ENCODE measurements at regions not wholly inside any gene's neighbourhood (a gene's known extent, or its start where the extent isn't known, plus 50 kb on each side); places are given as distances from the start of the nearest gene placed in this dataset.

DNA sequence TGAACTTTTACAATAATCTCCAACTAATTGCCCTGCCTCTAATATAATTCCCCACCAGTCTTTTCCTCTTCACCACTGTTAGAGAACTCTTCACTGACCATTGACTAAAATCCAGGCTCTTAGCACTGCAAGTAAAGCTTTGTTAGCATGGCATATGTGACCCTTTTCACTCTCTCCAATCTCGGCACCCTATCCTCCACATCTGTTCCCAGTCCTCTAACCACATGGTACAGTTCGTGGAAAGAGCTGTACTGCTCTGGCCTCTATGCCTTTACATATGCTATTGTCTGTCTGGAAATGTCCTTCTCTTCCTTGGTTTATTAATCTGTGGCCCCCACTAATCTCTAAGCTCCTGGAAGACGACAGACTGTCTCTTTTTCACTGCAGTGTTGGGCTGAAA lies 63.0 kb upstream of the EIF2S2 start:
- TF ChIP-seq, protein P1, sequence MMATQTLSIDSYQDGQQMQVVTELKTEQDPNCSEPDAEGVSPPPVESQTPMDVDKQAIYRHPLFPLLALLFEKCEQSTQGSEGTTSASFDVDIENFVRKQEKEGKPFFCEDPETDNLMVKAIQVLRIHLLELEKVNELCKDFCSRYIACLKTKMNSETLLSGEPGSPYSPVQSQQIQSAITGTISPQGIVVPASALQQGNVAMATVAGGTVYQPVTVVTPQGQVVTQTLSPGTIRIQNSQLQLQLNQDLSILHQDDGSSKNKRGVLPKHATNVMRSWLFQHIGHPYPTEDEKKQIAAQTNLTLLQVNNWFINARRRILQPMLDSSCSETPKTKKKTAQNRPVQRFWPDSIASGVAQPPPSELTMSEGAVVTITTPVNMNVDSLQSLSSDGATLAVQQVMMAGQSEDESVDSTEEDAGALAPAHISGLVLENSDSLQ (IDR thresholded peaks at IDR 0.05), result no peak
- TF ChIP-seq SP1 (IDR thresholded peaks at IDR 0.05) (no peak), ARNT (IDR thresholded peaks at IDR 0.05) (no peak), SUZ12 (IDR thresholded peaks at IDR 0.05) (no peak), FOXA1 (IDR thresholded peaks at IDR 0.05) (no peak)

Data from HEK293T (cell line).